SK-N-MC (cell line): ENCODE measurements at regions not wholly inside any gene's neighbourhood (a gene's known extent, or its start where the extent isn't known, plus 50 kb on each side); places are given as distances from the start of the nearest gene placed in this dataset.

Source experiments
- EZH2 ChIP-seq: fragments of 200-600 bp; sonication (generic); IDR thresholded peaks from one replicate; pipeline ENCODE4 v1.6.1; 2017; ENCODE audit warnings: antibody characterized with exemption
- FOXP2 ChIP-seq: optimal IDR thresholded peaks from 2 replicates; pipeline ENCODE3; 2011; ENCODE audit warnings: mild to moderate bottlenecking, moderate library complexity; ENCODE audit not compliant: insufficient read depth; ENCODE audit errors: extremely low read length, control extremely low read depth
- POLR2AphosphoS5 ChIP-seq: IDR thresholded peaks from 2 replicates; pipeline ENCODE4 v1.6.1; 2012; ENCODE audit warnings: mild to moderate bottlenecking, low read depth, low read length, borderline replicate concordance

- TF ChIP-seq EZH2 (no peak), FOXP2 (no peak), POLR2AphosphoS5 (no peak)
Observed at GRCh38 chr3:194268654-194269512, 82.2 kb downstream of the CPN2 start.
